ENCODE measurements at regions not wholly inside any gene's neighbourhood (a gene's known extent, or its start where the extent isn't known, plus 50 kb on each side); places are given as distances from the start of the nearest gene placed in this dataset.

DNA sequence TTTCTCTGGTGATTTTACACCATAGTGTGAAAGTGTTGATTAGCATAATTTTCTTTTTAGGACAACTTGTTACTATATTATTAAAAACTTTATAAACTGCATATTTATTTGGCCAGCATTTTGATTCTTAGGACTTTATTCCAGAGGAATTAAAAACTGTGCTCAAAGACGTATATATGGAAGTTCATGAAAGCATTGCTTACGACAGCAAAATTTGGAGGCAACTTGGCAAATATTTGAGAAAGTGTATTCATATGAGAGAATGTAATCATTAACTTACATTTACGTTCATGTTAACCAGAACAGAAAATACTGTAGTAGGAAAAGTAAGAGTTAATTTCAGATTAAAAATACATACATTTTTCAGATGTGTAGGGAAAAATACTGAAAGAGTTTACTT lies 203.1 kb downstream of the JCAD start:
- TF ChIP-seq ZNF75D (CRISPR knock-in tag; IDR thresholded peaks at IDR 0.05; ENCODE audit: borderline replicate concordance) = no peak
- no peak for TF ChIP-seq ZNF768 (CRISPR knock-in tag; IDR thresholded peaks at IDR 0.05)
- no peak for TF ChIP-seq SOX5 (CRISPR knock-in tag; IDR thresholded peaks at IDR 0.05; ENCODE audit: borderline replicate concordance)
- TF ChIP-seq, protein P1, sequence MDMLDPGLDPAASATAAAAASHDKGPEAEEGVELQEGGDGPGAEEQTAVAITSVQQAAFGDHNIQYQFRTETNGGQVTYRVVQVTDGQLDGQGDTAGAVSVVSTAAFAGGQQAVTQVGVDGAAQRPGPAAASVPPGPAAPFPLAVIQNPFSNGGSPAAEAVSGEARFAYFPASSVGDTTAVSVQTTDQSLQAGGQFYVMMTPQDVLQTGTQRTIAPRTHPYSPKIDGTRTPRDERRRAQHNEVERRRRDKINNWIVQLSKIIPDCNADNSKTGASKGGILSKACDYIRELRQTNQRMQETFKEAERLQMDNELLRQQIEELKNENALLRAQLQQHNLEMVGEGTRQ (IDR thresholded peaks at IDR 0.05; ENCODE audit: low read depth, low read length) = no peak
- TF ChIP-seq, protein P1 (CRISPR knock-in tag; IDR thresholded peaks at IDR 0.05; ENCODE audit: borderline replicate concordance) = no peak
- TF ChIP-seq EZH2 (conservative IDR thresholded peaks at IDR 0.05; ENCODE audit: low read depth, low read length) = no peak
- no peak for TF ChIP-seq ZNF614 (CRISPR knock-in tag; IDR thresholded peaks at IDR 0.05; ENCODE audit: borderline replicate concordance)
- no peak for TF ChIP-seq SIN3A (IDR thresholded peaks at IDR 0.05; ENCODE audit: borderline replicate concordance, low read depth, low read length)
- TF ChIP-seq, protein P2, sequence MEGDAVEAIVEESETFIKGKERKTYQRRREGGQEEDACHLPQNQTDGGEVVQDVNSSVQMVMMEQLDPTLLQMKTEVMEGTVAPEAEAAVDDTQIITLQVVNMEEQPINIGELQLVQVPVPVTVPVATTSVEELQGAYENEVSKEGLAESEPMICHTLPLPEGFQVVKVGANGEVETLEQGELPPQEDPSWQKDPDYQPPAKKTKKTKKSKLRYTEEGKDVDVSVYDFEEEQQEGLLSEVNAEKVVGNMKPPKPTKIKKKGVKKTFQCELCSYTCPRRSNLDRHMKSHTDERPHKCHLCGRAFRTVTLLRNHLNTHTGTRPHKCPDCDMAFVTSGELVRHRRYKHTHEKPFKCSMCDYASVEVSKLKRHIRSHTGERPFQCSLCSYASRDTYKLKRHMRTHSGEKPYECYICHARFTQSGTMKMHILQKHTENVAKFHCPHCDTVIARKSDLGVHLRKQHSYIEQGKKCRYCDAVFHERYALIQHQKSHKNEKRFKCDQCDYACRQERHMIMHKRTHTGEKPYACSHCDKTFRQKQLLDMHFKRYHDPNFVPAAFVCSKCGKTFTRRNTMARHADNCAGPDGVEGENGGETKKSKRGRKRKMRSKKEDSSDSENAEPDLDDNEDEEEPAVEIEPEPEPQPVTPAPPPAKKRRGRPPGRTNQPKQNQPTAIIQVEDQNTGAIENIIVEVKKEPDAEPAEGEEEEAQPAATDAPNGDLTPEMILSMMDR (CRISPR knock-in tag; IDR thresholded peaks at IDR 0.05) = no peak
- TF ChIP-seq, protein P3, sequence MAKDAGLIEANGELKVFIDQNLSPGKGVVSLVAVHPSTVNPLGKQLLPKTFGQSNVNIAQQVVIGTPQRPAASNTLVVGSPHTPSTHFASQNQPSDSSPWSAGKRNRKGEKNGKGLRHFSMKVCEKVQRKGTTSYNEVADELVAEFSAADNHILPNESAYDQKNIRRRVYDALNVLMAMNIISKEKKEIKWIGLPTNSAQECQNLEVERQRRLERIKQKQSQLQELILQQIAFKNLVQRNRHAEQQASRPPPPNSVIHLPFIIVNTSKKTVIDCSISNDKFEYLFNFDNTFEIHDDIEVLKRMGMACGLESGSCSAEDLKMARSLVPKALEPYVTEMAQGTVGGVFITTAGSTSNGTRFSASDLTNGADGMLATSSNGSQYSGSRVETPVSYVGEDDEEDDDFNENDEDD (CRISPR knock-in tag; IDR thresholded peaks at IDR 0.05; ENCODE audit: borderline replicate concordance) = no peak
